Natural killer cell (primary cell): ENCODE measurements at regions not wholly inside any gene's neighbourhood (a gene's known extent, or its start where the extent isn't known, plus 50 kb on each side); places are given as distances from the start of the nearest gene placed in this dataset.

Experiments
- ATAC-seq, 3 donors: fragments of 150-1000 bp in 2 of 3; fragments of 200-7000 bp in 1 of 3; cut with Tn5 transposase; 1 replicate in 1 of 3; 2 replicates in 2 of 3; pipeline ENCODE4 v1.10.0; 2021; ENCODE audit warnings: mild to moderate bottlenecking in 2 of 3, moderate library complexity in 2 of 3
- DNase-seq, 2 donors: peaks; one replicate each; pipeline versions ENCODE4 v3.0.0 to v3.0.0-alpha.2; 2013 to 2021; ENCODE audit warnings: mixed read lengths in 1 of 2
- H3K27ac ChIP-seq: one replicate; pipeline ENCODE4 v1.5.1; 2013; ENCODE audit warnings: mild to moderate bottlenecking, low read length
- H3K27me3 ChIP-seq: one replicate; pipeline ENCODE4 v1.6.1; 2013; ENCODE audit warnings: low read length; ENCODE audit not compliant: control insufficient read depth, insufficient read depth
- H3K36me3 ChIP-seq: one replicate; pipeline ENCODE4 v1.6.1; 2013; ENCODE audit warnings: low read length; ENCODE audit not compliant: control insufficient read depth, insufficient read depth
- H3K4me1 ChIP-seq: one replicate; pipeline ENCODE4 v1.6.1; 2013; ENCODE audit warnings: low read length; ENCODE audit not compliant: control insufficient read depth, insufficient read depth
- H3K4me3 ChIP-seq: one replicate; pipeline ENCODE4 v1.5.1; 2013; ENCODE audit warnings: low read length
- H3K9me3 ChIP-seq: one replicate; pipeline ENCODE4 v1.6.1; 2013; ENCODE audit warnings: low read length; ENCODE audit not compliant: control insufficient read depth, insufficient read depth
- H3K27ac Mint-ChIP-seq, 2 donors: one replicate each; pipeline ENCODE4 v1.8.0; 2022; ENCODE audit warnings: mild to moderate bottlenecking in 2 of 2, mixed read lengths in 2 of 2, moderate library complexity in 1 of 2
- H3K27me3 Mint-ChIP-seq, 2 donors: one replicate each; pipeline ENCODE4 v1.8.0; 2022; ENCODE audit warnings: low read depth in 2 of 2, mixed read lengths in 2 of 2
- H3K36me3 Mint-ChIP-seq: one replicate; pipeline ENCODE4 v1.8.0; 2022; ENCODE audit warnings: mixed read lengths
- H3K4me1 Mint-ChIP-seq, 2 donors: one replicate each; pipeline ENCODE4 v1.8.0; 2022; ENCODE audit warnings: mixed read lengths in 2 of 2
- H3K4me3 Mint-ChIP-seq: one replicate; pipeline ENCODE4 v1.8.0; 2022; ENCODE audit warnings: mild to moderate bottlenecking, moderate library complexity, mixed read lengths
- H3K9me3 Mint-ChIP-seq, 2 donors: one replicate each; pipeline ENCODE4 v1.8.0; 2022; ENCODE audit warnings: mixed read lengths in 2 of 2
- WGBS: methylation state at CpG from one replicate; pipeline ENCODE4 v1.1.7; 2013; ENCODE audit warnings: missing lambda C conversion rate; ENCODE audit not compliant: insufficient coverage; 5-methylcytosine and 5-hydroxymethylcytosine counted together
- intact Hi-C: fragments of 100-400 bp; cut with micrococcal nuclease; formaldehyde crosslinking; loops from one replicate; pipeline ENCODE4 v1.14.2; 2022
- TF ChIP-seq, protein P1 (sequence below): fragments of 200-600 bp; IDR thresholded peaks from one replicate; pipeline ENCODE4 v1.8.0; 2022; ENCODE audit warnings: antibody characterized with exemption

DNA sequence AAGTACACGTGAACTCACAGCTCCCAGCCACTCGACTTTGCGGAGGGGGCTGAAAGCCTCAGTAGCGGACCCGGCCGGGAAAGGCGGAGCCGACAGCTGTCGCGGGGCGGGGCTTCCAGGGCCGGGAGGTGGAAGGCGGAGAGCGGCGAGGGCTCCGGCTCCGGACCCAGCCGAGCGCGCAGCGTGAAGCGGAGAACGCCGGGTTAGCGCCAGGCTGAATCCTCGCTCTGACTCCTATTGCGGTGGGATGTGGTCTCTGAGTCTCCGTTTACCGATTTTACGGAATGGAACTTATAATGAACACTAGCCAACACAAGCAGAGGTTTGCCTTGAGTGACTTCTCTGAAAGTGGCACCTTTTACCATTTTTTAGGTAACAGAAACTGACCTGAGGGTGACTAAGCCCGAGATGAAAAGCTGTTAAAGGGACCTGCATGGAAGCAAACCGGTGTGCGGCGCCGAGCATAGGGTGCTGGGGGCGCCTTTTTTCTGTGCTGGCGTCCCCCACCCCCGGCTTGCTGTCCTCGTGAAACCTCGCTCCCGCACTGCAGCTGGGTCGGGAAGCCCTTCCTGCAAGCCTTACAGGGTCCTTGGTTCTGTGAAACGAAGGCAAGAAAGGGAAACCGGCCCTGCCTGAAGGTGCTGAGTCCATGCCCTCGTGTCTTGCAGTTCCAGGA is 72.9 kb downstream of the EN1 start:
- DNase-seq (no peak), ATAC-seq (no peak)
- intact Hi-C loops: no loop called here
- peaks cover 0 to 6% of the 10 kb centered on the region in 2 donors for H3K4me1 Mint-ChIP-seq
- Histone ChIP-seq H3K27ac (no peak overlapping the region), H3K4me1 (peaks cover 5% of the 10 kb centered on the region), H3K9me3 (no peaks in the 10 kb centered on the region), H3K4me3 (no peak overlapping the region), H3K27me3 (peaks cover 12% of the 10 kb centered on the region), H3K36me3 (no peaks in the 10 kb centered on the region)
- peaks cover 32 to 42% of the 10 kb centered on the region in 2 donors for H3K27me3 Mint-ChIP-seq
- no peak overlapping the region for H3K27ac Mint-ChIP-seq
- H3K9me3 Mint-ChIP-seq: peaks cover 0 to 2% of the 10 kb centered on the region in 2 donors
- H3K36me3 Mint-ChIP-seq: no peaks in the 10 kb centered on the region
- TF ChIP-seq, protein P1, sequence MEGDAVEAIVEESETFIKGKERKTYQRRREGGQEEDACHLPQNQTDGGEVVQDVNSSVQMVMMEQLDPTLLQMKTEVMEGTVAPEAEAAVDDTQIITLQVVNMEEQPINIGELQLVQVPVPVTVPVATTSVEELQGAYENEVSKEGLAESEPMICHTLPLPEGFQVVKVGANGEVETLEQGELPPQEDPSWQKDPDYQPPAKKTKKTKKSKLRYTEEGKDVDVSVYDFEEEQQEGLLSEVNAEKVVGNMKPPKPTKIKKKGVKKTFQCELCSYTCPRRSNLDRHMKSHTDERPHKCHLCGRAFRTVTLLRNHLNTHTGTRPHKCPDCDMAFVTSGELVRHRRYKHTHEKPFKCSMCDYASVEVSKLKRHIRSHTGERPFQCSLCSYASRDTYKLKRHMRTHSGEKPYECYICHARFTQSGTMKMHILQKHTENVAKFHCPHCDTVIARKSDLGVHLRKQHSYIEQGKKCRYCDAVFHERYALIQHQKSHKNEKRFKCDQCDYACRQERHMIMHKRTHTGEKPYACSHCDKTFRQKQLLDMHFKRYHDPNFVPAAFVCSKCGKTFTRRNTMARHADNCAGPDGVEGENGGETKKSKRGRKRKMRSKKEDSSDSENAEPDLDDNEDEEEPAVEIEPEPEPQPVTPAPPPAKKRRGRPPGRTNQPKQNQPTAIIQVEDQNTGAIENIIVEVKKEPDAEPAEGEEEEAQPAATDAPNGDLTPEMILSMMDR: no peak
- WGBS: 1% methylated on average over 44 of the region's 45 CpGs
- H3K4me3 Mint-ChIP-seq: no peak overlapping the region

DNA sequence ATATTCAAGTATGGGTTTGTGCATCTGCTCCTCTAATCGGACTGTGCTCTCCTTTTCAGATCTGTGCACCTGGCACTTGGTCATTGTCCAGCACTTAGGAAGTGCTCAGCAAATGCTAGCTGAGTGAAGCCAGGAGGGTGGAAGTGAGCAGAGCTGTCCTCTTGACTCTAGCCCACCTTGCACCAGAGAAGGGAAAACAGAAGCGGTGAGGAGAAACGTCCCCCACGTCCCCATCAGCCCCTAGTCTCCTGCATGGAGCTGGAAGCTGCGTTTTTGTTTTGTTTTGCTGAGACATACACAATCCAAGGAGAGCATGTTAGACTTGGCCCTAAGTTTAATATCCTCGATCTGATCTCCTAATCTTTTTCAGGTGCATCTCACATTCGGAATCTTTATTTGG is 73.6 kb downstream of the EN1 start:
- ATAC-seq: no peak
- Histone ChIP-seq H3K27ac (no peak overlapping the region), H3K9me3 (no peaks in the 10 kb centered on the region), H3K4me3 (no peak overlapping the region), H3K36me3 (no peaks in the 10 kb centered on the region), H3K4me1 (peaks cover 5% of the 10 kb centered on the region), H3K27me3 (peaks cover 12% of the 10 kb centered on the region)
- TF ChIP-seq, protein P1: no peak
- Mint-ChIP-seq H3K9me3 (peaks cover 0 to 4% of the 10 kb centered on the region in 2 donors), H3K27me3 (peaks cover 34 to 42% of the 10 kb centered on the region in 2 donors), H3K4me1 (peaks cover 0 to 6% of the 10 kb centered on the region in 2 donors), H3K27ac (no peak overlapping the region), H3K4me3 (no peak overlapping the region), H3K36me3 (no peaks in the 10 kb centered on the region)
- WGBS: 70% methylated on average over 7 of the region's 7 CpGs
- DNase-seq: no peak
- intact Hi-C loops: no loop called here

DNA sequence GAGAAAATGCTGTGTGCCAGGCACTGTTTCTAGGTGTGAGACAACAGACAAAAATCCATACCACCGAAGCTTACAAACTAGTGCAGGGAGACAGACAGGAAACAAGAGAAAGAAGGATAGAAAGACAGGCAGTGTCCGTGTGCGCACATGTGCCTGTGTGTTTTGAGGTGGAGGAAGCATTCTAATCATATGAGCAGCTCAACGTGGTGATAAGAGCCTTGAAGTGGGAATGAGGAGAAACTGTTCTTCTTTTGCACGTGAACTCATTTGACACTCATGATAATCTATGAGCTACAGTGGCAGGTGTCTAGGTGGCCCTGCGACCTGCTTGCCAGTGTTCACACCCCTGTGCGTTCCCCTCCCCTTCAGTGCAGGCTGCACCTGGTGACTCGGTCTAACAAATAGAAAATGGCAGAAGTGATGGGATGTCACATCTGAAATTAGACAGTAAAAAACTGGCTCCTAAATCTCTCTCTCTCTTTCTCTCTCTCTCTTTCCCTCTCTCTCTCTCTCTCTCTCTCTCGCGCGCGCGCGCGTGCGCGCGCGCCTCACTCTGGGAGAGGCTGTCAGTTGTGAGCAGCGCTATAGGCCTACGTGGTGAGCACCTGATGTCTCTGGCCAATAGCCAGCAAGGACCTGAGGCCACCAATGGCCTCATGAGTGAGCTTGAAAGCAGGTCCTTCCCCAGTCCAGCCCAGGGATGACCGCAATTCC is 74.8 kb downstream of the EN1 start:
- intact Hi-C loops: no loop called here
- WGBS: 87% methylated on average over 20 of the region's 22 CpGs
- Mint-ChIP-seq H3K4me1 (peaks cover 0 to 6% of the 10 kb centered on the region in 2 donors), H3K36me3 (no peaks in the 10 kb centered on the region), H3K27me3 (peaks cover 35 to 42% of the 10 kb centered on the region in 2 donors), H3K9me3 (peaks cover 0 to 4% of the 10 kb centered on the region in 2 donors), H3K4me3 (no peak overlapping the region), H3K27ac (no peak overlapping the region)
- Histone ChIP-seq H3K9me3 (no peaks in the 10 kb centered on the region), H3K27me3 (peaks cover 12% of the 10 kb centered on the region), H3K36me3 (no peaks in the 10 kb centered on the region), H3K27ac (no peak overlapping the region), H3K4me3 (no peak overlapping the region), H3K4me1 (peaks cover 5% of the 10 kb centered on the region)
- ATAC-seq: no peak
- DNase-seq: no peak
- TF ChIP-seq, protein P1: no peak
